Activated CD4-positive, alpha-beta T cell treated with anti-CD3 and anti-CD28 coated beads for 1 hour (primary cell): ENCODE measurements at regions not wholly inside any gene's neighbourhood (a gene's known extent, or its start where the extent isn't known, plus 50 kb on each side); places are given as distances from the start of the nearest gene placed in this dataset.

Experiments used
- DNase-seq: peaks from one replicate; pipeline ENCODE4 v3.0.0-alpha.2; 2020

DNA sequence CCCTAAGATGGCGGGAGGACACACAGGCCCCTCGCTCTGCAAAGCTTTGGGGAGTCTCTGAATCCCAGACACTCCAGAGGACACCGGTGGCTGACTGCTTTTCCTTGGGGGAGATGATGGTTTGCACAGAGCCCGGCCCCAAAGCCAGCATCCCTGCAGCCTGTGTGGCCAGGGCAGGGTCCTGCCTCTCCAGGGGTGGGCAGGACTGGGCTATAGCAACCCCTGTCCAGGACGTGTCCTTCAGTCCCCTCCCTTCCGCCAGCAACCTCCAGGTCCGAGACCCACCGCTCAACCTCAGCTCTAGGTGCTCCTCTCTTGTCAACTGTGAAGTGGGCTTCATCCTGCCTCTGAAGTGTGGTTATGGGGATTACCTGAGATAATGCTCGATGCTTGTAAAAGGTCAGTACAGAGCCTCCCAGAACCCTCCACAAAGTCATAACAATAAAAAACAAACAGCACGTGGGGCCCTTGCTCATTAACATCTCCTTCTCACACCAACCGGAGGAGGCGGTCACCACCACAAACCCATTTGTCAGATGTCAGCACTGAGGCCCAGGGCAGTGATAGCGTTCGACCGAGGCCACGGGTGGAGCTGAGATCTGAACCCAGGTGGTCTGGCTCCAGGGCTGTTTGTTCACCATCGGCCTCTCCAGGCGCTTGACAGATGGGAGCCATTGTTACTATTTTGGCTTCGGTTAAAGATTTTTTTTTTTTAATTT, 304.8 kb downstream of the IRF8 start:
- DNase-seq, result no peak

DNA sequence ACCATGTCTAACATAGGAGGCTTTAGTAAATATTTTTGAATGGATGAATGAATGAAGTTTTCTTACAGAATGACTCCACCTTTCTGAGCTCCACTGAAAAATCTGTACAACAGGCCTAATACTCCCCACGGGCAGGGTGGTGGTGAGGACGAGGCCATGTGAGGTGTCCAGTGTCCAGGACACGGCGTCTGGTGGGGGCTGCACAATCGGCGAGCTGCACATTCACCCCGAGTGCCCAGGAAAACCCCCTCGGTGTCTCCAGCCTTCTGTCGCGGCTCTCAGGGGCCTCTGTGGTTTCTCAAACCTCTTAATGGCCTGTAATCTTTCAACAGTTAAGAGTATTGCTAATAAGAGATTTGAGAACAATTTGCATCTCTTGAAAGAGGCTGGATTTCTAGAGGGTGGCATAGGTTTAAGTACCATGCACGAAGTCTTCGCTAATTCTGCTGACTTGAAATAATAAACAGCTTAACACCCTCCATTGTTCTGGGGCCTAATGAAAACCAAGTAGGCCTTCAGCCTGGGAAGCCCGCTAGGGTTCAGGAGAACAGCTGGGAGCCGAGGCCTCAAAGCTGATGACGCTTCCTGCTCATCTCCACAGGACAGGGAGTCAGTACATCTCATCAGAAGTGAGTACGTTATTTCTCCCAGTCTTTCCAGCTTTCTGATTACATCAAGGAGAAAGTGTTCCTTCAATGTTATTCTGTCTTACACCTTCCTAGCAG, 304.6 kb upstream of the FOXF1 start:
- DNase-seq, result no peak

DNA sequence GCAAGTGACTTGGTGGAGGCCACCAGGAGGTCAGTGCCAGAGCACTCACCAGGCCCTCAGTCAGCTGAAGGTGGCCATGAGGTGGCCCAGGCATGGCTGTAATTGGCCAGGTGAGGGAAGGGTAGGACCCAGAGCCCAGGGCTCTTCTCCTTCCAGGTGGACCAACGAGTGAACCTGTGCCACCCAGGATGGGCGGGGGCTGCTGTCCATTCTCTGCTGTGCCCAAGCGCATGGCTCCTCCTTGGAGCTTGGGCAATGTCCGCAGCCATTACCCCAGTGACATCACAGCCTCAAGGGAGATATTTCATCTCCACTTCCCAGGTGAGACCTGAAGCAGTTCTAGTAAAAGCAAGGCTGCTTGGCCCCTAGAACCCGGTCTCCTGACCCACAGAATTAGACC, 303.0 kb upstream of the FOXF1 start:
- no peak for DNase-seq

DNA sequence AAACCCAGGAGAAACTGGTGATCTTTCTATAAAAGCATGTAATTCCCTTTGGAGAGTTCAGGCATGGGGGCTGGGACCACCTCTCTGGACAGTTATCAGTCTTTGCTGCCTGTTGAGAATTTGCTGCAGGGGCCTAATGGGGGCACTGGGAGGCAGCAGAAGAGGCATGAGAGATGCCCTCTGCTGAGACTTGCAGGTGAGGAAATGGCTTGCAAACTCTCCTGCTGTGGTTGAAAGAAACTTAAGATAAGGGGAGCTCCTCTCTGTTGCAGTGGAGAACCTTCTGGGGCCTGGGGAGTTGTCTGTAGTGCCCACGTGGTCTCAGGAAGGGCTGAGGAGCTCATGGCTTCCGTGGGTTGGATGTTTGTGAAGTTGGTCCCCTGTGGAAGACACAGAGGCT, 301.1 kb upstream of the FOXF1 start:
- DNase-seq, result no peak

DNA sequence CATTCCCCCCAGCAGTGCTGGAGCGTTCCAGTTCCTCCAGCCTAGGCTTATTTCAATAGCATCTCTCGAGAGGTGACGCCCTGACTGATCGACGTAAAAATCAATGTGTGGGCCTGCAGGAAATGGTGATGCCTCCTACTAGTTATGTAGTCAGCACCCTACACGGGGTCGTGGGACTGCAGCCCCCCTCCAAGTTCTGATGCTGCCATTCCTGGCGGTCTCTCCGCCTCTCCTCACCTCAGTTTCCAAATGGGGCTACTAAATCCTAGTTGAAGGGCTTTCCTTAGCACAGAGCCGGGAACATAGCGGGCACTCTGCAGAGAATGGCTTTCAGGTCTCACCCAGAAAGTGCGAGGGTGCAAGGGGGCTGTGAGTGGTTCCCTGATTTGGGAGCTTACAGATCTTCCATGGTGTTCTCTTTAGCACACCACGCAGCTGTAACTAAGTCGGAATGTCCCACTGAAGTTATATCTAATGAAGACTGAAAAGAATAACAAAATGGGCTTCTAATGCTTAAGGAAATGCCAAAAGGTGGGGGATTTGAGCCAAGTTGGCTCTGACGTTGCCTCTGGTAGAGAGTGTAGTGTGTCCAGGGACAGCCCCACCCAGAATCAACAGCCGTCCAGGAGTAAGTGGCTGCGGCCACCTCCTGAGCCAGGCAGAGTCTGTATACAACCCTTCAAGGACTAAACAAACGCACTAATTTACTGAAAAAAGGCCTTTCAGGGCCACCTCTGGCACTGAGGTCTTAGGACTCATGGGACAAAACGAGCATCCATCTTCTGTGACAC, 299.7 kb upstream of the FOXF1 start:
- no peak for DNase-seq

DNA sequence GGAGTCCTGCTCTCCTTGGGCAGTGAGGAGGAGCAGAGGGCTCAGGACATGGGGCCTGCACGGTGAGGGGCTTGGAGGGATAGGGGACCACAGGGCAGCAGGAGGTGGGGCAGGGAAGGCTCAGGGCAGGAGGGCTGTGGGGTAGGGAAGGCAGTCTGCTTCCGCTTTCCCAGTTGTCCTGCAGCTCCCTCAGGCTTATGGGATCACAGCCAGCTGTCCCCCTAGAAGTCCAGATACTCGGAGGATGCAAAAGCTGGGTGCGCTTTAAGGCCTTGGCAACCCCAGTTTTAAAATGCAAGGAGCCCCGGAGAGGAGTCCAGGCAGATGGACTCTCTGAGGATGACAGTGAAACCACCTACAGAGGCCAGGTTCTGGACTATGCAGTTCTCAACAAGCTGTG, 299.1 kb upstream of the FOXF1 start:
- DNase-seq, result no peak

DNA sequence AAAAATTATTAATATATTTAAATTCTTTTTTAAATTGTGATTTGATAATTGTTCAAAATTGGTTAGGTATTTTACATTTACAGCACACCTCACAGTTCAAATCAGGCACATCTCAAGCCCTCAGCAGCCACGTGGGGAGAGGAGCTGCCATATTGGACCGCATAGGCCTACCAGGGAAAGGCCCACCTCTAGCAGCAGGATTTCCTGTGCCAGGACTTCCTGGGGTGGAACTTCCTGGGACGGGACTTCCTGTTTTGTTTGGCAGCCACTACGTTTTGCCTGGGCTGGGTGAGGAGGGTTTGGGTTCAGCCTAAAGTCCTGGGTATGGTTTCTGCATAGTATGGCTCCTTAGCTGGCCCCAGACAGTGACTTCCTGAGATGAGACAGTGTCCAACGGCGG, 298.5 kb upstream of the FOXF1 start:
- no peak for DNase-seq

DNA sequence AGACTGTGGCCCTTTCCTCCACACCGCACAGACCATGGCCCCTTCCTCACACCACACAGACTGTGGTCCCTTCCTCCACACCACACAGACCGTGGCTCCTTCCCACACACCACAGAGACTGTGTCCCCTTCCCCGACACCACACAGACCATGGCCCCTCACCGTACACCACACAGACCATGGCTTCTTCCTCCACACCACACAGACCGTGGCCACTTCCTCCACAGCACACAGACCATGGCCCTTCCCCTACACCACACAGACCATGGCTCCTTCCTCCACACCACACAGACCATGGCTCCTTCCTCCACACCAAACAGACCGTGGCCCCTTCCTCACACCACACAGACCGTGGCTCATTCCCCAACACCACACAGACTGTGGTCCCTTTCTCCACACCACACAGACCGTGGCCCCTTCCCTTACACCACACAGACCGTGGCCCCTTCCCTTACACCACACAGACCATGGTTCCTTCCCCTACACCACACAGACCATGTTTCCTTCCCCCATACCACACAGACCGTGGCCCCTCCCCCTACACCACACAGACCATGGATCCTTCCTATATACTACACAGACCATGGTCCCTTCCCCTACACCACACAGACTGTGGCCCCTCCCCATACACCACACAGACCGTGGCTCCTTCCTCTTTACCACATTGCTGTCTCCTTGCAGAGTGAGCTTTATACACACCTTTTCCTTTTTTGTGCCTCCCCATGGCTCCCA, 297.5 kb upstream of the FOXF1 start:
- DNase-seq, result no peak

DNA sequence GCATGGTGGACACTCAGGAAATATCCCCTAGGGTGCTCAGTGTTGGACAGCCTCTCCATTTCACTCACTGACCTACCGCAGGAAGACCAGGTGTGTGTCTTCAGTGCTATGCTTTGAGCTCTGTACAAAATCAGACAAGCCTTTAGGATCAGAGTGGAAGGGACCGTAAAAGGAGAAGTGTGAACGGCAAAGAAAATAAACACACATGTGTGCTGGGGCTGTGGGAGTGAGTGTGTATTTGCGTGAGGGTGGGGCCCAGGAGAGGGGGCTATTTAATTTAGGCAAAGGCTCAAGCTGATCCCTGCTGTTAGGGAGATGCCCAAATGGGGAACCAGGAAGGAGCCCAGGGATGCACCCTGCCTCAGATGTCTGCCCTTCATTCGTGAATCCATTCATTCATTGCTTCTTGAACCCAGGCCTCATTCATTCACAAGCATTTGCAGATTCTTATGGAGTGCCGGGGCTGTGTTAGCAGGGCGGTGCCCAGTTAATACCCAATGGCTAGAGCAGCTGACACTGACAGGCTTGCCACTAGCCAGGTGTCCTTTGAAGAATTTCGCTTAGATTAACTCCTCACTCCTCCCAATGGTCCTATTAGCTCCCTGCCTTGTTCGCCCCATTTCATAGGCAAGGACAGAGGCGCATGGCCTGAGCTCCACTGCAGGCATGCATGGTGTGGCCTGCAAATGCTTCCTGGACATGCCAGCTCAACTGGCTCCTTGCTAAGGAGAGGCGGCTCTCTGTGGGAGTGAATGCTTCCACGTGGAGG, 296.7 kb upstream of the FOXF1 start:
- DNase-seq, result no peak

DNA sequence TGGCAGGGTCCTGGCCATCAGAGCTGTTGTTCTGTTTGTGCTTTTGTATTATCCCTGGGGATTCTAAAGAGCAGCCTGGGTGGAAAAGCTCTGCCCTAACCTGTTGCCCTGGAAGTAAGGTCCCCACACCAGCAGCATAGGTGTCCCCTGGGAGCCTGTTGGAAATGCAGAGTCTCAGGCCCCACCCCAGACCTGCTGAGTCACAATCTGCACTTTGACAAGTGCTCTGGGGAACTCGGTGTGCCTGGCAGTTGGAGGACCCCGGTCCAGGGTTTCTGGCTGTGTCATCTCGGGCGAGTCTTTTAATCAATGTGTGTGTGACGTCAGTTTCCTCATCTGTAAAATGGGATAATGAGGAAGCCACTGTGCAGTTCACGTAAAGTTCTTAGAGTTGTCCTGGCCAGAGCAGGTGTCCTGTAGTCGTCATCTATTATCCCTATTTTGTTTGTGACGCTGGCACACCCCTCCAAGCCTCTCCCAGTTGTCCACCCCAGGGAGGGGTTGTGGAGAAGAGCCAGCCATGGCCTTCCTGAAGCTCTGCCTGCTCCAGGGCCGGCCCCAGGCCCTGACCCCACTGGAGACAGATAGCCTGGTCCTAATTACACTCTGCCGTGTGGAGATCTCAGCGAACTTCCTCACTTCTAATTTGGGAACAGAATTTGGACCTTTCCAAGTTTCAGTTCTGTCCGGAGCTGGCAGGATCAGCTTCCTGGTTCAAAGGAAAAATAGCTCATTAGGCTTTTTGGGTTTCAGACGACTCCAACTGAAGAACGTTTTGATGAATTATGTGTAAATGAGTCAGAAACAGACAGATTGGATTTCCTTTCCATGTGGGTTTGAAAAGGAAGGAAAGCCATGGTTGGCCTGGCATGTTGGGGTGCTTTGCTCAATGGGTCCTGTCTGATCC, 295.7 kb upstream of the FOXF1 start:
- DNase-seq, result no peak

DNA sequence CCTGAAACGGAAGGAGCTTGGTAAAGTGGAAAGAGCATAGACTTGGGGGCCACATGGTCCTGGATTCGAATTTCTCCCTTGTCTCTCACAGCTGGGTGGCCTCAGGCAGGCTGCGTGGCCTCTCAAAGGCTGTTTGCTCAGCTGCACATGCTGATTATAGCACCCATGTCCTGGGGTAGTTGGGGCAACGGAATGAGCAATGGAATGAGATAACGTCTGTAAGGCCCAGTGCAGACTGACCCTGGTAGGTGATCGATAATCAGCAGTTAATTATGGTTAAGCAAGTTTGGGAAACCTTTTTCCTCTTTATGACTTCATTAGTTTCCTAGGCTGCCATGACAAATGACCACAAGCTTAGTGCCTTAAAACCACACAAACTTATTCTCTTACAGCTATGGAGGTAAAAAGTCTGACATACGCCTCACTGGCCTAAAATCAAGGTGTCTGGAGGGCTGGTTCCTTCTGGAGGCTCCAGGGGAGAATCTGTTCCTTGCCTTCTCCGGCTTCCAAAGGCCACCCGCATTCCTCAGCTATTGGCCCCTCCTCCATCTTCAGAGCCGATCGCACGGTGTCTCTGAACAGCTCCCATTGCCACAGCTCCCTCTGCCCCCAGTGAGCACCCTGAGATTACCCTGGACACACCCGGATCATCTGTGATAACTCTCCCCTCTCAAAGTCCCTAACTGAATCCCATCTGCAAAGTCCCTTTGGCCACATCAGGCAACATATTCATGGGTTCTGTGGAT, 294.9 kb upstream of the FOXF1 start:
- DNase-seq, result no peak

DNA sequence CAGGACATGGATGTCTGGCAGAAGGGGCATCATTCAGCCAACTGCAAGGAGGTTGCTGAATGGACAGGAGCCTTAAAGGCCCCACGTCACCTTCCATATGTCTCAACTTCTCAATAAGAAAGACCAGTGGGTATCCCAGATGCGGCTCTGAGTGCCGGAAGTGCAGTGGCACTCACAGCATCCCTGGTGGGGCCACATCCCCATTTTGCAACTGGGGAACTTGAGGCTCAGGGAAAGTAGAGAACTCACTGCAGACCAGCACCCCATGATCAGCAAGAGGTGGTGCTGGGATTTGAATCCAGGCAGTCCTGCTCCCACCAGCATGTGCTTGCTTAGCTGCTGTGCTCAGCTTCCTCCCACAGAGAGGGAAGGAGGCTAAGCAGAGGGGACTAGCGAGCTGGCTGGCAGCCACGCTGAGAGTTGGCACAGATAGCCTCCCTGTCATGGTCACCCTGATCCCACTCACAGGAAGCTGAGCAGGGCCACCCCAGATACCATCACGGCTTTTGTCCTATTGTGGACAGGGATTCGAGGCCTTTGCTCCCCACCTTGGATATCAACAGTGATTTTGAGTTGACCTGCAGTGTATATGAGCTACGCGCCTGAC, 294.2 kb upstream of the FOXF1 start:
- no peak for DNase-seq

DNA sequence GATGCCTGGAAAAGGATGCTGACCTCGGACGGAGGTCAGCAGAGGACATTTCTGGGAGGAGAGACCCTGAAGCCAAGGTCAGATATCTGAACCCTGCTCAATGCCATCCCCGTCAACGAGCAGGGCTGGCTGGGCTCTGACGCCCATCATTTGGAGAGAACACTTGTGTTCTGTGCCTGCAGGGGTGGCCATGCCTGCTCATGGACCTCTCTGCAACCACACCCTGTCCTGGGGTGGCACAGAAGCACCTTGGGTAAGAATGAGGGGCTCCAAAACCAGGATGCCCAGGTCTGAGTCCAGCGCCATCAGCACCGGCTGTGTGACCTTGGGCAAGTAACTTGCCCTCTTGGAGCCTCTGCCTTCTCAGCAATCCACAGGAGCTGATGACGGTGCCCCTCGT, 293.7 kb upstream of the FOXF1 start:
- no peak for DNase-seq

DNA sequence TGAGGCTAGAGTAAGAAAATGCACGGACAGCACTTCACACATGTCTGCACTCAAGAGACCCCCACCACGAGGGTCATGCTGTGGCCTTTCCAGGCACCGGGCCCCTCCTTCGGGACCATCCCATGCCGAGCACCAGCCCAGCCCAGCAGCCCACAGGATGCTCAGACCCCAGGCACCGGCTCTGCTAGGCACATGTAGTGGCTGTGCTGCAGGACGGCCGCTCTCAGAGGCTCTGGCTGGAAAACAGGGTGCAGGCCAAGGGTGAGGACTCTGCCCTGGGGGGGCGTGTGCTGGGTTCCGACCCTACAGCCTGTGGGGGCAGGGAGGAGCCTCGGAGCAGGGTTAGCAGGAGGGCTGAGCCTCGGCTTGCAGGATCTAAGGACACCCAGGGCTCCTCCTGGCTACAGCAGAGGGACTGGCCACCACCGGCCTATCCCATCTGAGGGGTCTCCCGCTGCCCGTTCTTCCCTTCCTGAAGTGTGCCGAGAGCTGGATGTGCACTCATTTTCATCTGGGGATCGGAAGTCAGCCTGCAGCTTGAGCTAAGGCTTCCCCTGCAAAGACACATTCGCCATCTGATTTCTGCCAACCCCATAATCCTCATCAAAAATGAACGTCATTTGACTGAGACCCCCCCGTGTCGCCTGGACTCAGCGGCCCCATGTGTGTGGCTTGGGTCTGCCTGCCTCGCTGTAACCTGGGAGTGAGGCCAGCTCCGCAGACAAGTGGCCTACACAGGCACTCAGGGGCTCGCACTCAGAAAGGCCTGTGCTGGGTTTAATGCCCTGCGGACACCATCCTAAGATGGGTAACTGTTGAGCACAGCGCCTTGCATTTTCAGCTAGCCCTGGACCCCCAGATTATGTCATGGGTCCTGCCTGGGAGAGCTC, 293.1 kb upstream of the FOXF1 start:
- no peak for DNase-seq

DNA sequence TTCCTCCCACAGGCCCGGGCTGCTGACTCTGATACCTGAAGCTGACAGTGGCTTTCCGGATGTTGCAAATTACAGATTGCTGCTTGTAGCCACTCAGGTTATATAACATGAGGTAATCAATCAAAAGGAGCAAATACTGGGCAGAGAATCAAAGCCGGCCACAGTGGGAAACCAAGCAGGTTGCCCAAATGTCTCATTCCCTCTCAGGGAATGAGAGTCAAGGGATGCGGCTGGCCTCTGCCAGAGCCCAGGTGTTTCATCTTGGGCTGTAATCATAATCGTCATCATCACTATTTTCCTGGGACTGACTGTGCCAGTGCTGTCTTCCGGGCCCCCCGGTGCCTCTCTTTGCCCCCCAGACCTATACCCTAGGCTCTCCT, 292.4 kb upstream of the FOXF1 start:
- DNase-seq, result no peak

DNA sequence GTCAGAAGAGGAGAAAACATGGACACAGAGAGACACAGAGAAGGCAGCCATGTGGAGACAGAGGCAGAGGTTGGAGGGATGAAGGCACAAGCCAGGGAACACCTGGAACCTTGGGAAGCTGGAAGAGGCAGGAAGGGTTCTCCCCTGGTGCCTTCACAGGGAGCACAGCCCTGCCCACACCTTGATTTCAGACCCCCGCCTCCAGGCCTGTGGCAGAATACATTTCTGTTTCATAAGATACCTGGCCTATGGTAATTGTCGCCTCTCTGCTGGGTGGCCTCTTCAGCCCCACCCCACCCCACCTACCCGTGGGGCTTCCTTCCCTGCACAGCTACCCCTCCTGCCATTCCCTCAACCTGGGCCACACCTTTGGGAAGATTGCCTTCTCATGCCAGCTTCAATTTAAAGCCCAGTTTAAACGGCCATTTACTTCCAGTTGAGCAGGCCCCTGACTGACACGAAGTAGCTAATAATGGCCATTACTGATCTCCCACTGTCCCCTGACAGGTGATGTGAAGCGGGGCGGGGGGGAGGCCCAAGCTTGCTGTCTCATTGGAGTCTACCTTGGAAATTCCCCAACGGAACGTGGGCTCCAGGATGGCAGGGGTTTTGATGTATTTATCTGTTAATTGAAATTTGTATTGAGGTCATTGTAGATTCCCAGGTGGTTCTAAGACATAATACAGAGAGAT, 291.7 kb upstream of the FOXF1 start:
- DNase-seq, result no peak

DNA sequence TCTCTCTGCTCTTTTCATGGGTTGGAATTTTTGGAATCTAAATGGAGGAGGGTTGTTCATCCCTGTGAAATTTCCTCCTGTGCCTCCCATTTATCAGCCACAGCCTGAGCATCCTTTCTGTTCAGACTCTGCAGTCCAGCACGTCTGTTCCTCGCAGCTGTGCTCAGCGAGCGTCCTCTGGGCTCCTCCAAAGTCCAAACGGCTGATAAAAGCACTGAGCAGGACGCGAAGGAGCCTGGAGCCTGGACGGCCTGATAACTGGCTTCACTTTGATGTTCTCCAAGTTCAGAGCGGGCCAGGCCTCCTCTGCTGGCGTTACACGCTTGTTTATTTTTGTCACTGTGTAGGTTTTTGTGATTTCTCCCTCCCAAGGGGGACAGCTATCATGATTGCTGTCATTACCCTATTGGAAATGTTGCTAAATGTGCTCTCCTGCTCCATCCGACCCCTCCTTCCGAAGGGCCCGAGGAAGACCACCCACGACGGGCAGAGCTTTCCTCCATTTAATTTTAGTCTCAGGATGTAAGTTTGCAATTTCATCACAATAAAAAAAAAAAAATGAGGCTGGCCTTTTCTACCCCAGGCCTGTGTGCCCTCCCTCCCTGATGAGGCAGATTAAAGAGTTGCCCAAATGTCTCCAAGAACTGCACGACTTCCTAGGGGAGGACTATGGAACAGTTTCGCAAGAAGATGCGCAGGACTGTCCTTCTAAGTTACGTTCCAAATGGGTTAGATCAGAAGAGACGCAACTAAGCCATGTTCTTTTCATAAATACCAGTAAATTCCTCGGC, 290.5 kb upstream of the FOXF1 start:
- DNase-seq, result no peak

DNA sequence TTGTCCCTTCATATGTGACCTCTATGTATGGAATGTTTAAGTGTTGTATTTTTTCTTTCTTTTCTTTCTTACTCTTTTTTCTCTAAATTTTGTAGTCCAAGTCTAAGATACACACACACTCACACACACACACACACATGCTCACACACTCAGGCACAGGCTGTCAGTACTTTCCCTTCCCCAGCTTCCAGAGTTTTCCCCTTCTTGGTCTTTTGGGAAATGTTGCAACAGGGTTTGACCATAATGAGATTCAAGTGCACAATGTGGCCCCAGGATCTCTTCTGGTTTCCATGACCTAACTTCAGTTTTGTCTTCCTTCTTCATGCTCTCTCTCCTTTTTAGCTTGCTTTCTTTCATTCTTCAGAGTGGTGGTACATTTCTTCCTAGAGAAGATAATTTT, 289.8 kb upstream of the FOXF1 start:
- DNase-seq, result no peak
